ENCODE measurements at regions not wholly inside any gene's neighbourhood (a gene's known extent, or its start where the extent isn't known, plus 50 kb on each side); places are given as distances from the start of the nearest gene placed in this dataset.

DNA sequence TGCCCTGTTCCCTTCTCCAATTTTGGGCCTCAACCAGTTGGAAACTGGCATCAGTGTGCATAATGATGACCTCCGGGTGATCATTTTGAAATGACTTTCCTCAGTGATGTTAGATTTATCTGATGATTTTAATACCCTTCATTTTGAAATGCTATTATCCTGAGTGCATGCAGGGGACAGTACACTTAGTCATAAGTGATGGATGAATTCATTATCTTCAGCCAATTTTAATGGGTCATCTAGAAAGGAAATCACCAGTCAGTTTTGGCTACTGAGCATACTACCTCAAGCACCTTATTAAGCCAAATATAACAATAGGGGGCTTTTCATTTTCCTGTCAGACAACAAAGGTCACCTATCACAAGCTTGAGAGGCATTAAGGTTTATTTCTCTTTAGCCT lies 118.5 kb upstream of the MIR17HG start:
- TF ChIP-seq, protein P1, sequence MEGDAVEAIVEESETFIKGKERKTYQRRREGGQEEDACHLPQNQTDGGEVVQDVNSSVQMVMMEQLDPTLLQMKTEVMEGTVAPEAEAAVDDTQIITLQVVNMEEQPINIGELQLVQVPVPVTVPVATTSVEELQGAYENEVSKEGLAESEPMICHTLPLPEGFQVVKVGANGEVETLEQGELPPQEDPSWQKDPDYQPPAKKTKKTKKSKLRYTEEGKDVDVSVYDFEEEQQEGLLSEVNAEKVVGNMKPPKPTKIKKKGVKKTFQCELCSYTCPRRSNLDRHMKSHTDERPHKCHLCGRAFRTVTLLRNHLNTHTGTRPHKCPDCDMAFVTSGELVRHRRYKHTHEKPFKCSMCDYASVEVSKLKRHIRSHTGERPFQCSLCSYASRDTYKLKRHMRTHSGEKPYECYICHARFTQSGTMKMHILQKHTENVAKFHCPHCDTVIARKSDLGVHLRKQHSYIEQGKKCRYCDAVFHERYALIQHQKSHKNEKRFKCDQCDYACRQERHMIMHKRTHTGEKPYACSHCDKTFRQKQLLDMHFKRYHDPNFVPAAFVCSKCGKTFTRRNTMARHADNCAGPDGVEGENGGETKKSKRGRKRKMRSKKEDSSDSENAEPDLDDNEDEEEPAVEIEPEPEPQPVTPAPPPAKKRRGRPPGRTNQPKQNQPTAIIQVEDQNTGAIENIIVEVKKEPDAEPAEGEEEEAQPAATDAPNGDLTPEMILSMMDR (IDR thresholded peaks at IDR 0.05) = no peak
- no peak for TF ChIP-seq POLR2A (IDR thresholded peaks at IDR 0.05)

All from ovary (tissue), 3 donors.